NK-92 (cell line): ENCODE measurements at regions not wholly inside any gene's neighbourhood (a gene's known extent, or its start where the extent isn't known, plus 50 kb on each side); places are given as distances from the start of the nearest gene placed in this dataset.

ENCODE experiments used
- DNase-seq: peaks from one replicate; lab custom pipeline; 2025; ENCODE audit not compliant: unreplicated experiment; lab: John Stamatoyannopoulos, UW

DNA sequence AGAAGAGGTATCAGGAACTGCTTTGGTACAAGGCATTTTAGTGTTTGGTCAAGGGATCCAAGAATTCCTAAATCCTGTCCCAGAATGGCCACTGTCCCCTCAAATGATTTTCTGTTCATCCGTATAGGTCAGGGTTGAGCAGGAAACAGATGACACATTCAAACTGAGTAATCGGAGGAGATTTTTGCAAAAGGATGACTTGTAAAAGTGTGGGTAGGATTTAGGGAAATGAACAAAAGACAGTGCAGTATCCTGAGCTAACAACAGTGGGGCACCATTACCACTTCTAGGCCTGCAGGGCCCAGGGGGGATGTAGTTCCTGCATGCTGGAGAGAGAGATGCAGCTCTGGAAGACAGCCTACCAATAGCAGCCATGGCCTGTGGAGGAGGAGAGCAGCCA is 290.1 kb downstream of the ZSWIM6 start:
- no peak for DNase-seq

GRCh38 chr5:61623401-61624069 is 291.5 kb downstream of the ZSWIM6 start:
- no peak for DNase-seq

GRCh38 chr5:61624553-61625136 is 292.6 kb downstream of the ZSWIM6 start:
- DNase-seq = no peak

DNA sequence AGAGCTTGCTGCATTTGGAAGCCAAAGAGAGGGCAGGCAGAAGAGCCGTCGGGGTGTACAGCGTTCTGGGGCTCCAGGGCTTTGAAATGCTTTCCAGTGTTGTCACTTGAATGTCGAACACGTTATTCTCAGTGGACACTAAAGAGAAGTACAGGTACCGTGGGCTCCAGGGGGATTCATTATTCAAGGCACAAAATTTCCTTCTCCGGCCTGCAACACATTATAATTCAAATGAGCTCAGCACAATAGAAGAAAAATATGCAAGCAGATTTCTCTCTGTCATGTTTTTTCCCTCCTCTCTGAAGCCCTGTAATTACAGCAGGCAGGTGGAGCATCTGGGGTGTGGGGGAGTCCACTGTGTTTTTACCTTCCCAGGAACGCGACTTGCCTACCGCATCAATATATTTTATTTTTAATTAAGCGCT is 293.1 kb downstream of the ZSWIM6 start:
- no peak for DNase-seq

- no peak for DNase-seq
Observed at GRCh38 chr5:61625681-61626621, 293.9 kb downstream of the ZSWIM6 start.

GRCh38 chr5:61626639-61627282 is 294.7 kb downstream of the ZSWIM6 start:
- DNase-seq = no peak

DNA sequence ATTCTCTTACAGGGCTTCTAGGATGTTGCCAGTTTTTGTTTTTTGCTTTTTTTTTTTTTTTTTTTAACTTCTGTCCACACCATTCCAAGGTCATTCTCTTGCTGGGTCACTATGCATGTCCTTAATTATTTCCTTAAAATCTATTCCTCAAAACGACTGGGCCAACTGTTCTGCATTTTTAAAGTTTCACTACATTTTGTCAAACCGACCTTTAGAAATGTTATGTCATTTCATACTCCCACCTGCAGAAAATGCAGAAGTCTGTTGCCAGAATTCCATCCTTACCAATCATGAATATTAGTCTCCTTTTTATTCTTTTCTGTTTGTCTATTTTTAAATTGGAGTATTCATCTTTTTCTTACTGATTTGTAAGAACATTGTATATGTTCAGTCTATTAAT is 295.5 kb downstream of the ZSWIM6 start:
- DNase-seq = no peak

DNA sequence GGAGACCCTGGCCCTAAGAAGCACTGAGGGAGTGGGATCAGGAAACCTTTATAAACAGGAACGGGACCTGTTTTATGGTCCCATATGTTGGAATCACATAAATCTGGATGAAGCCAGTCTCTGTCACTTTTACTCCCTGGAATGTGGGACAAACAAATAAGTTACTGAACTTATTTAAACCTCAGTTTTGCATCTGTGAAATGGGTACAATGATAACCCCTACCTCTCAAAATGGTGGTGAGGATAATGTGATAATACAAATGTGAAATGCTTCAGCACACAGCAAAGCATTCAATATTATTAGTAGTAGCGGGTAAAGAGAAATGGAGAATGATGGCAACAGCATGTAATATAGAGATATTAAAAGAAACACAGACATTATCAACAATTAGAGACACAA is 298.9 kb downstream of the ZSWIM6 start:
- DNase-seq = no peak

DNA sequence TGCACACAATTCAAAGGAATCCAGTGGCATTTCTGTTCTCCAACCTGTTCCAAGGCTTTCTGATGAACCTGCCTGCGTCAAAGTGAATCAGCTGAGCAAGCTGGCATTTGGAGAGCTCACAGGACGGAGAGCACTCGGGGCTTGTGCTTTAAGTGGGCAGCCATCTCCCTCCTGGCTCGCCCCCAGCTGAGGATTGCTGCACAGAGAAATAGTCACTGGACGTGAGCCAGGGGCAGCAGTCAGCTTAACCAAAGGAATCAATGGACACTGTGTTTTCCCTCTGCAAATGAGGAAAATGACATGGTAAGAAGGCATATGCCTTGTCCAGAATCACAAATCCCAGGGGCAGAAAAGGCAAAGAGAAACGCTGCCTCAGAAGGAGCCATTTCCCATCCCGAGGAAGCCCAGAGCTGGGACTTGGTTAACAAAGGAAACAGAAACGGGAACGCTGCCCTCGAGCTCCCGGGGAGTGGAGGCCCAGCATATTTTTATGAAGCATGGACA is 299.4 kb downstream of the ZSWIM6 start:
- DNase-seq = no peak

DNA sequence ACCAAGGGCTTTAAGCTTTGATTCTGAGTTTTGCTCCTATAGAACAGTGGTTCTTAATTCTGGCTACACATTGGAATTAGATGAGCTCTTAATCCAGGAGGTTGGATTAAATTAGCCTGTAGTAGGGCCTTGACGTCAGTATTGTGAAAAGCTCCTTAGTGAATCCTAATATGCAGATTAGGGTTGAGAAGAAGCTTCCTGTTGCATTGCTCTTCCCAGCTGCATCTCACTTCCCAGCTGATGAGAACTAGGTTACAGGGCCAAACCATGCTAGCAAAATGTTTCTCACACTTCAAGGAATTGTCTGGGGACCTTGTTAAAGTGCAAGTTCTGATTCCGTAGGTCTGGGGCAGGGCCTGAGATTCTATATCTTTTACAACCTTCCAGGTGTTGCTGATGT is 300.0 kb downstream of the ZSWIM6 start:
- DNase-seq = no peak

GRCh38 chr5:61635271-61635670 is 303.2 kb downstream of the ZSWIM6 start:
- no peak for DNase-seq

- DNase-seq = no peak
Observed at GRCh38 chr5:61637566-61637965, 305.5 kb downstream of the ZSWIM6 start.

DNA sequence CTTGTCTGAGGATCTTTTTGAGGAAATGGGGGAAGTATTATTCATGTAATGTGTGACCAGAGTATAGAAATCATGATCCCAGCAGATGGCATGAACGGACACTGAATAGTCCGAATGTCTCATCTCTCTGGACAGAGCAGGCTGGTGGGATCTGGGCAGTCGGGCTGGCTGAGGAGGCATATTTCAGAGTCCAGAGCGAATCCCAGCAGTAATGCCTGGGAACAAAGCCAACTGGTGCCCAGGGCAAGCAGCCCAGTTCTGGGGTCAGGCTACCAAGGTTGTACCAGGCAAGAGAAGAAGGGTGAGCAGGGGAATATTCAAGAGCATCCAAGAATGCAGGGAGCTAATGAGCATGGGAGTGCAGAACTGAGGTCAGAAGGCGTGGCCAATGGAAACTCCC is 306.4 kb downstream of the ZSWIM6 start:
- DNase-seq = no peak

- no peak for DNase-seq
Observed at GRCh38 chr5:61640179-61641021, 308.3 kb downstream of the ZSWIM6 start.

DNA sequence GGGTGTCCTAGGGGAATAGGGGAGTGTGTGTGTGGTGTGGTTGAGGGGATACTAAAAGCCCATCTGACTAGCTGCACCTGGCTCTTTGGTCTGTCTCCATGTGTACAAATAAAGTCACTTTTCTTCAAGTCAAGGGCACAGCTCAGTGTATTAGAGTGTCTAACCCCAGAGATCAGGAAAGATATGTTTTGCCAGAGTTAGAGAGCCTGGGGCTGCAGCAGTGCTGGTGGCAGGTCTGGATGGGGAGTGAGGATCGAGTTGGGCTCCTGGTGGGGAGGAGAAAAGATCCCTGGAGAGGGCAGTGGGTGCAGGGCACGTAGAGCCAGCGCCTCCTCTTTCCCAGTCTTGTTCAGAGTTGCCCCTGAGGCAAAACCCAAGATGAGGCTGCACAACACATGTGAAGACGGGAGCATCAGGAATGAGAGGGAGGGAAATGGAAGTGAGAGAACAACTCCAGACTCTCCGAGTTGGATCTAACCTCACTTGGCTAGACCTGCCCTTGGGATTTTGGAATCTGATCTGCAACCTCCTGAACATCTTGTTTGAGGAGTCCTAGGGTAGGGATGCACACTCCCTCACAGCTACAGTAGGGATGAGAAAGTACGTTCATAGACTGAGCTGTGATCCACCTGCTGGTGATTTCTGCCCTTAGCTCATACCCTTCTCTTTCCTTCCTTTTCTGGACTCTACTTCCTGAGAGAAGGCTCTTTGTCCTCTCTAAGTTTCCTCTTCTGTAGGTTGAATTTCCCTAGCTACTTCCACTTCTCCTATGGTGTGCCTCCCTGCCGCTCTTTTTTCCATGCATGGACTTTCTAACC is 309.9 kb downstream of the ZSWIM6 start:
- no peak for DNase-seq

DNA sequence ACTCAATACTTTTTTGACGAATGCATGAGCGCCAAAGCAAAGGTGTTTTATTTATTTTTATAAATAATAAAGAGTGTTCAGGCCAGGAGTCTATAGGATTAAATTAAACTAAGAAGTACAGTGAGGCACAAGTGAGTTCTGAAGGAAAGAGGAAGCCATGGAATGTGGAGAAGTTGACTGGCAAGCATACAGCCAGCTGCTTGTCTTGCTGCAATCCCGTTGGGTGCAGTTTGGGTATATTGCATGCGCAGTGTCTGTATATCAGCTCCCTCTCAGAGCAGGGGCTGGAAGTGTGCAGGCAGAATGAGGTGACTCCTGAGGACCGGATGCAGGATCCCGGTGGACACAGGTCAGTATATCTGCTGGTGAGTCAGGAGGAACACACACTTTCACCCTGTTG is 315.6 kb downstream of the ZSWIM6 start:
- no peak for DNase-seq

GRCh38 chr5:61649231-61649630 is 317.2 kb downstream of the ZSWIM6 start:
- no peak for DNase-seq

DNA sequence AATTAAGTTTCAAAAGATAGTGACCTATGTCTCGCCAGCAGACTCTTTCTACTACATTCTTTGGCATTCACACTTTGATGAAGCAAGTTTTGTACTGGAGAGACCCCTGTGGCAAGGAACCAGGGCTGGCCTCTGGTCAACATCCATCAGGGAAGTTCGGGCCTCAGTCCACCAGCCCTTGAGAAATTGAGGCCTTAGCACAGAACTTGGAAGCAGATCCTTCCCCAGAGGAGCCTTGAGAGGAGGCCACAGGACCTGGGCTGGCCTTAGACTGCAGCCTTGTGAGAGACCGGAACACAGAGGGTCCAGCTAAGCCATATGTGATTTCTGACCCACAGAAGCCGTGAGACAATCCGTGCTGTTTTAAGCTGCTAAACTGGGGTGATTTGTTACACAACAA is 317.9 kb downstream of the ZSWIM6 start:
- DNase-seq = no peak

DNA sequence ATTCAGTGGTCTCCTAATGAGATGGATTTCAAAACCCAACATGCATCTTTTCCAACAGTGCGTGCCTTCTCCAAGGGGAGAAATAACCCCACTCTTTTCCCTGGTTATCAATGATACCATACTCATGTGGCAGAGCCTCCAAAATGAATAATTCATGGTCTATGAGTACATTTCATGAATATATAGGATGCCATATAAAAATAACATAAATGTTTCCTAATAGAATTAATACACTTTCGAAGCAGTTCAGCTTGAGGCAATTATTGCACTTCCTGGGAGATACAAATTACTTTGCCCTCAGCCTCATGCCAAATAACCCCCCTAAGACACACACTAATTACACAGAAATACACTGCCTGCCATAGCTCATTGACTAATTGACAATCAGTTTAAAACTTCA is 318.6 kb downstream of the ZSWIM6 start:
- no peak for DNase-seq

DNA sequence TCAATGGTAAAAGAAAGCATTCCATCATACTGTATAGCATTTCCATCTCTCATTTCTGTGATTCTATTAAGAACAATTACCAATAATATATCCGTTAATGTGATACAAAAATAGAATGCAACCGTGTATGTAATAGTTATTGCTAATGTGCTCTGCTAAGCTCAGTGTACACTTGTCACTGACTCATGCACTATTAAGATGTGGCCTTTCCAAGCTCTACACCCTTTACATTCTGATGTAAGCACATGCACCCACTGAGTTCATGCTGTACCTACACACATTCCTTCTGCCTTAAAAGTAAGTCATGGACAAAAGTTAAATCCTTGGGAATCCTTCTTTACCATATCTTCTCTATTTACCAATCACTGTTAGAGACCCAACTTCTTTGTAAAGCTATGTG is 319.1 kb downstream of the ZSWIM6 start:
- DNase-seq = no peak
